RCC 7860 (cell line): ENCODE measurements at regions not wholly inside any gene's neighbourhood (a gene's known extent, or its start where the extent isn't known, plus 50 kb on each side); places are given as distances from the start of the nearest gene placed in this dataset.

Source experiments
- DNase-seq: peaks from one replicate; pipeline ENCODE4 v3.0.0-alpha.2; 2015; ENCODE audit warnings: low spot score
- FAIRE-seq: peaks from 2 replicates; lab custom pipeline; 2012; peaks lifted over from hg19 to GRCh38; lab: Jason Lieb, UNC

DNA sequence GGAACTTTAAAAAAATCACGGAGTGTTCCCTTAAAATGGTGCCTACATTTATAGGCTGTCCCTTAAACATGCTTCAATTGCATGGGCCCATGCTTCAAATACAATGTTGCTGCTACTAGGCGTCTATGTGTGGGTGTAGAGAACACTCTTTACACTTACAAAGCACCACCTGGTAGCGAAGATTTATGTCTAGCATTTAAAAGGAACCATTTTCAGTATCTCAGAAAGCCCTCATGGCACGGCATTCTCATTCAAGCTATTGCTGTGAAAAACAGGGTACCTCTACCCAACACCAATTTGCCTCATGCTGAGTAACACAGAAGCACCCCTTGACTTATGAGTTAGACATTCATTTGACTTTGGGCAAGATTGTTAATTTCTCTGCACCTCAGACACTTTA lies 112.9 kb upstream of the CNTNAP5 start:
- FAIRE-seq = no peak
- DNase-seq = no peak

DNA sequence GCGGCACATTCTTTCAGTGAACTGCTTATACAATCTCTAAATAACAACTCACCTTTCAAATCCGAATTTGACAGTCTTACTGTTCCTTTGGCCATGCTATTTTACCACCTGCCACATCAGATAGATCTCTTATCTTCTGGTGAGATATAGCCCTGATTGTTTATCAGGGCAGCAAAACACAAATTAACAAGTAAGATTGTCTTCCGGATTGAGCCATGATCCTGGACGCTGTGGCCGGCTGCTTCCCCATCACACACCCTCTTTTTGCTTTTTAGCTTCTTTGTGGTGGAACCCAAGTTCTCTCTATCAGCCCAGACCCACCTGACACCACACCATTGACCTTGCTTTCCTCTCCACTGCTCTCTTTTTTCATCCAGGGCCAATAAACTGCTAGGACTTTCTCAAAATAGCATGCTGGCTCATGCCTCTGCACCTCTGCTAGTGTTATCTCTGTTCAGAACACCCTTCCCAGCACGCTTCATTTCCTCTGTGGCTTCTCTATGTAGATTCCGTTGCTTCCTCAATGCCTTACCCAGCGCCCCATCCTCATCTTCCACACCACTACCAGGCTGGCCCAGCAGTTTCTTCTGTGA lies 111.8 kb upstream of the CNTNAP5 start:
- no peak for DNase-seq
- FAIRE-seq = no peak

DNA sequence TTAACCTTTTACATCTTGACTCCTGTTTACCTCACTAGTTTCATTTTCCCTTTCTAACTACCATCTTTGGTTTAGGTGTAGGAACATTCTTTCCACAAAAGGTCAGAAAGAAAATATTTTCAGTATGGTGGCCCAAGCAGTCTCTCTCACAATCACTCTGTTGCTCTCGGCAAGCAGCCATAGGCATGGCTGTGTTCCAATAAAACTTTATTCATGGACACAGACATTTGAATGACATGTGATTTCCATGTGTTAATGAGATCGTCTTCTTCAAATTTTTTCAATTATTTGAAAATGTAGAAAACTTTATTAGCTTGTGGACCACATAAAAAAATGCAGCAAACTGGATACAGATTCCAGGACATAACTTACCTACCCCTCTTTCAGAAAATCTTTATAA lies 109.7 kb upstream of the CNTNAP5 start:
- no peak for FAIRE-seq
- no peak for DNase-seq

DNA sequence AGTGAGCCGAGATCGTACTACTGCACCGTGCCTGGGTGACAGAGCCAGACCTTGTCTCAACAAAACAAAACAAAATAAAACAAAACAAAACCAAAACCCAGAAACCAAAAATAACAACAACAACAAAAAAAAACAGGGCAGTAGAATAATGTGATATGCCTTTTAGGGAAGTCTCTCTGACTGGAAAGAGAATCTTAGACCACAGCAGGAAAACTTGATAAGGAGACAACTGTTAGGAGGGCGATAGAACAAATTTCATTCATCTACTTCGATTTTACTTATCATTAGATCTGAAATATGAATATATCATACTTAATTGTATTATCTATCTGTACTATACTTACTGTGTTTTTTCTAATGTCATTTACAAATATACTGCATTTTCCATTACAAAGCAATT lies 109.0 kb upstream of the CNTNAP5 start:
- FAIRE-seq = no peak
- no peak for DNase-seq

DNA sequence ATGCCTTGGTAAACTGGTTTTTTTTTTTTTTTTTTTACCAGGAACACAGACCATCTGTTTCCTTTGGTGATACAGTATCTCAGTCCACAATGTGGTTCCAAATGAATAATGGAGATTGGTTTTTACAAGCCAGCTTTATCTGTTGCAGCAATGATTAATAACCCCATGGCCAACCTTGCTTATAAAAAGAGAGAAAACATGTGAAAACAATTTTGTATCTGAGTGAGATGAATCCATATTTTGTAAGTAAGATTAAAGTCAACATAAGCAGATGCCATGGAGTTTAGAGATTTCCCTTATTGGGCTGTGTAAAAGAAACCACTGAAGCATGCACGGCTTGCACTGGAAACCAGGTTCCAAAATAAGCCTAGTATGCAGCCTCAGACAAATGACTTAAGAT lies 108.6 kb upstream of the CNTNAP5 start:
- DNase-seq = no peak
- FAIRE-seq = no peak

DNA sequence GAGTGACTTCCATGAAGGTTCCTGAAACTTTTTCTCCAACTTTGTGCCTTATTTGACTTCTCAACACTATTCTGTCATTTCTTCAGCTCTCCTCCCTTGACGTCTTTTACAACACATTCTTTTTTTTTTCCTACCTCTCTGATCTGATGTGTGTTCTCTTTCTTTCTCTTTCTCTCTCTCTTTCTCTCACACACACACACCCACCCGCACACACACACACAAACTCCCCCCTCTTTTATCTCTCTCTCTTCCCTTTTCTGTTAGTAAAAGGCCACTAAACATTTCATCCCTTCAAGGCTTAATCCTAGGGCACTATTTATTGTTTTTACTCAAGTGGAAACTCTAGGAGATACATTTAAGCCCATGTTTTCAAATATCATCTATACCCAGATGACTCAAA lies 107.8 kb upstream of the CNTNAP5 start:
- DNase-seq (no peak), FAIRE-seq (no peak)

DNA sequence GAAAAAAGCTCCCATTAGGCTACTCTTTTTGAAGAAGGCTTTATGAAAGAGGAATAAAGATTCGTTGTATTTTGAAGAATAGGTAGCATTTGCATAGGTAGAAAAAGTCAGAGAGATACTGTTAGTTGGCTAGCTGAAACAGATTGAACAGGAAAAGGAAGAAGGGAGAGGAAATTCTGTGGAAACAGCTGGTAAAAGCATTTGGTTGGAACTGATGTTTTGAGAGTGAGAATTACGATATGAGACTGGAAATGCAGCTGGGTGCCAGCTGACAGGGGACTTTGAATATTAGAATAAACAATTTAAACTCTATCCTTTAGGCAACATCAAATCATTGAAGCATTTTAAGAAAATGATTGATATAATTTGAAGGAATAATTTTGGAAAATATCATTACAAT lies 96.7 kb upstream of the CNTNAP5 start:
- no peak for DNase-seq
- FAIRE-seq = no peak

DNA sequence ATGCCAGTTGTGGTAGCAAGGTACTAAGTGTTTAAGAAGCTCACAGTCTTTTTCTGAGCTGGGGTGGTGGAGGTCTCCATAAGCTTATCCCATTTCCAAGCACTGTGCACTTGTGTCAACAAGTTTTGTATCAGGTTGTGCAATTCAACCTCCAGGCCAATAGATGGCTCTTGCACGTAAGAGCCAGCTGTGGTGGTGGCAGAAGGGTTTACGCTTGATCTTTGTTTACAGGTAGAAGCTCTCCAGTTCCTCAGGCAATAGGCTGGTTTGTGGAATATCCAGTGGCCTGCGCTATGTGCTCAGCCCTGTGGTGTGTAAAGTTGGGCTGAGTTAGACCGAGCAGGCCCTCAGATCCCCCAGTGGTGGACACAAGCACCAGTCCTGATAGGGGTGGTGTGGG lies 89.7 kb upstream of the CNTNAP5 start:
- DNase-seq (no peak), FAIRE-seq (no peak)

DNA sequence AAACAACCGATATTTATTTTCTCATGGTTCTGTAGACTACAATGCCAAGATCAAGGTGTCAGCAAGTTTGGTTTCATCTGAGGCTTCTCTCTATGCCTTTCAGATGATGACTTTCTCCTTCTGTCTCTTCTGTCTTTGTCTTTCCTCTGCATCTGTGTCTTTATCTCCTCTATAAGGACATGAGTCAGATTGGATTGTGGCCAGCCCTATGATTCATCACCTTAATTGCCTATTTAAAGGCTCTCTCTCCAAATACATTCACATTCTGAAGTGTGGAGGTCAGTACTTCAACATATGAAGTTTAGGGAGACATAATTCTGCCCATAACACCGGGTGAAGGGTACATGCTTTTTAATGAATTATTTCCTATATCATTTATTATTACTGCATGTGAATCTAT lies 71.2 kb upstream of the CNTNAP5 start:
- FAIRE-seq = peak; percentile 73
- DNase-seq = peak; percentile 58

DNA sequence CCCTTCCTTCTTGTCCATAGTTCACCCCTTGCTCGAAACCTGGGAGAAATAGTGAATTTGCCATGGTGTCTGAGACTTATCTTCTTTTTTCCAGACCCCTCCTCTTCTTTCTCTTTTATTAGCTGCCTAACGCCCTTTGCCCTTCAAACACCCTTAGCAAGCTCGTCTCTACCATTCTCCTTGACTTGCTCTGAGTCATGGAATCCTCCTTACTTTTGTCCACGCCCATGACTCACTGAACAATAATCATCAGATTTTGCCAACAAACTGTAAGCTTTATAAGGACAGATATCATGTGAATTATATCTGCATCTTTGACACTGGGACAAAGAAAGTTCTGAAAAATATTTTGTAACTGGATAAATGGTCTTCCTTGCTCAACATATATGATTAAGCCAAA lies 67.1 kb upstream of the CNTNAP5 start:
- FAIRE-seq = no peak
- no peak for DNase-seq

DNA sequence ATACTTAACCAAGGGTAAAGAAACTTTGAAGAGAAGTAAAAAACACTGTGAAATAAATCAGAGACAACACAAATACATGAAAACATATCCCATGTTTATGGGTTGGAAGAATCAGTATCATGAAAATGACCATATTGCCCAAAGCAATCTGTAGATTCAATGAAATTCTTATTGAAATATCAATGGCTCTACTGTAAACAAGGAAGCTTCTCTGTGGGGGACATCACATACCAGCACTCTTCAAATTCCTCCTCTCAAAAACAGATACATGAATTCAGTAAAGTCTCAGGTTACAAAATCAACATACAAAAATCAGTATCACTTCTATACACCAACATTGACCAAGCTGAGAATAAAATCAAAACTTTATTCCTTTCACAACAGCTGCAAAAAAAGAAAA lies 63.5 kb upstream of the CNTNAP5 start:
- FAIRE-seq (no peak), DNase-seq (no peak)

DNA sequence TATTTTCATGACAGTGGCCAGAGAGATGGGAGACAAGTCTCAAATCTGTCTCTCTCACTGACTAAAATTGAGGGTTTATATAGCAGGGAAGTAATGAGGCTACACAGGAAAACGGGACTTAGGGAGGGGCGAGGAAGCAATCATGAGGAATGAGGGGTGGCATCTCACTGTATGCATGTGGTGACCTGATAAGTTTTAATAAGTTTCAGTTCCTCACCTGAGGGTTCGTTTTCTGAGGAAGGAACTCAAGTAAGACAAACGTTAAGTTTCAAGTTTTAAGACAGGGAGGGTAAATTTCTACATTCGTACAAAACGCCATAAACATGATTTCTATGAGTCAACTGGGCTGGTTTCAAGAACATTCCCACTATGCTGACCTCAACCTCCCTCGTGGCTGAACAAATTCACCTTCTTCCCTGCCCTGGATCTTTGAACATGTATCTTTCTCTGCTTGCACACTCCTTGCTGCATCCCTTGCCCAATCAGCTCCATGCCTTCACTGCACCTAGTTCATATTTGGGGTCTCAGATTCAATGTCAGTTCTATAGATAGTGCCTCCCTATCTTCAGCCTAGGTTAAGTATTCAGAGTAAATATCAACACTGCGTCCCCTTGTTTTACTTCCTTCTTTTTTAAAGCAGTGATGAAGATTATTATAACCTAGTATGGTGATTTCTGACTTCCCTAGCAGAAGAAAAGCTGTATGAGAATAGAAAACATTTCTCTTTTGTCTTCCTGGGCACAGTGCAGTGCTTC lies 53.3 kb upstream of the CNTNAP5 start:
- FAIRE-seq (no peak), DNase-seq (no peak)
